Nephron progenitor cell (in vitro differentiated cells): ENCODE measurements at regions not wholly inside any gene's neighbourhood (a gene's known extent, or its start where the extent isn't known, plus 50 kb on each side); places are given as distances from the start of the nearest gene placed in this dataset.

ENCODE experiments used
- DNase-seq: peaks from one replicate; pipeline ENCODE4 v3.0.0; 2021
- H3K27ac Mint-ChIP-seq: 2 replicates; pipeline ENCODE4 v1.8.0; 2021; ENCODE audit warnings: mild to moderate bottlenecking, moderate library complexity, mixed read lengths
- H3K27me3 Mint-ChIP-seq: 2 replicates; pipeline ENCODE4 v1.8.0; 2021; ENCODE audit warnings: mild to moderate bottlenecking, low read depth, mixed read lengths; ENCODE audit not compliant: poor library complexity
- H3K36me3 Mint-ChIP-seq: 2 replicates; pipeline ENCODE4 v1.8.0; 2021; ENCODE audit warnings: low read depth, mixed read lengths
- H3K4me1 Mint-ChIP-seq: 2 replicates; pipeline ENCODE4 v1.8.0; 2021; ENCODE audit warnings: mixed read lengths
- H3K4me3 Mint-ChIP-seq: 2 replicates; pipeline ENCODE4 v1.8.0; 2021; ENCODE audit warnings: mild to moderate bottlenecking, moderate library complexity, mixed read lengths
- H3K9me3 Mint-ChIP-seq: 2 replicates; pipeline ENCODE4 v1.8.0; 2021; ENCODE audit warnings: mild to moderate bottlenecking, moderate library complexity, mixed read lengths
- CTCF ChIP-seq: fragments of 200-600 bp; sonication (generic); IDR thresholded peaks from 2 replicates; pipeline ENCODE4 v1.5.0; 2021; ENCODE audit warnings: antibody characterized with exemption

- Mint-ChIP-seq H3K36me3 (no peaks in the 10 kb centered on the region), H3K4me1 (peaks cover 89% of the 10 kb centered on the region), H3K9me3 (no peaks in the 10 kb centered on the region), H3K27ac (peak overlapping the region; percentile 99), H3K4me3 (no peak overlapping the region), H3K27me3 (peaks cover 23% of the 10 kb centered on the region)
- no peak for DNase-seq
- TF ChIP-seq CTCF: no peak
Observed at GRCh38 chr2:128368437-128369107, 49.9 kb upstream of the HS6ST1 start.

- Mint-ChIP-seq H3K9me3 (no peaks in the 10 kb centered on the region), H3K4me1 (peaks cover 89% of the 10 kb centered on the region), H3K36me3 (no peaks in the 10 kb centered on the region), H3K4me3 (peak overlapping the region; percentile 32), H3K27me3 (peaks cover 22% of the 10 kb centered on the region), H3K27ac (peak overlapping the region; percentile 99)
- peak; percentile 68 for DNase-seq
- no peak for TF ChIP-seq CTCF
Observed at GRCh38 chr2:128369108-128369555, 50.5 kb upstream of the HS6ST1 start.

- TF ChIP-seq CTCF: no peak
- peak; percentile 84 for DNase-seq
- H3K4me3 Mint-ChIP-seq: peak overlapping the region; percentile 32
- H3K4me1 Mint-ChIP-seq: peaks cover 91% of the 10 kb centered on the region
- peaks cover 22% of the 10 kb centered on the region for H3K27me3 Mint-ChIP-seq
- no peaks in the 10 kb centered on the region for H3K9me3 Mint-ChIP-seq
- no peaks in the 10 kb centered on the region for H3K36me3 Mint-ChIP-seq
- H3K27ac Mint-ChIP-seq: peak overlapping the region; percentile 99
Observed at GRCh38 chr2:128369602-128370467, 51.2 kb upstream of the HS6ST1 start.

- H3K27ac Mint-ChIP-seq: peak overlapping the region; percentile 99
- peaks cover 18% of the 10 kb centered on the region for H3K27me3 Mint-ChIP-seq
- H3K4me1 Mint-ChIP-seq: peaks cover 88% of the 10 kb centered on the region
- H3K4me3 Mint-ChIP-seq: no peak overlapping the region
- no peak for TF ChIP-seq CTCF
- H3K36me3 Mint-ChIP-seq: no peaks in the 10 kb centered on the region
- no peak for DNase-seq
- H3K9me3 Mint-ChIP-seq: no peaks in the 10 kb centered on the region
Observed at GRCh38 chr2:128370468-128371247, 52.0 kb upstream of the HS6ST1 start.

GRCh38 chr2:128371248-128371630 is 52.6 kb upstream of the HS6ST1 start:
- peaks cover 17% of the 10 kb centered on the region for H3K27me3 Mint-ChIP-seq
- peak overlapping the region; percentile 90 for H3K27ac Mint-ChIP-seq
- H3K36me3 Mint-ChIP-seq: no peaks in the 10 kb centered on the region
- no peak overlapping the region for H3K4me3 Mint-ChIP-seq
- peaks cover 82% of the 10 kb centered on the region for H3K4me1 Mint-ChIP-seq
- DNase-seq: no peak
- TF ChIP-seq CTCF: no peak
- no peaks in the 10 kb centered on the region for H3K9me3 Mint-ChIP-seq
